OCI-LY3 (cell line): ENCODE measurements at regions not wholly inside any gene's neighbourhood (a gene's known extent, or its start where the extent isn't known, plus 50 kb on each side); places are given as distances from the start of the nearest gene placed in this dataset.

Source experiments
- H2AFZ ChIP-seq: fragments of 200-600, 300-600 bp; shearing (Covaris generic); 2 replicates; pipeline ENCODE4 v1.6.0; 2014; ENCODE audit warnings: antibody characterized with exemption, low read depth, low read length
- H3K27ac ChIP-seq: fragments of 200-600, 300-600 bp; sonication (generic); 2 replicates; pipeline ENCODE4 v1.5.1; 2014; ENCODE audit warnings: mild to moderate bottlenecking, low read length, moderate library complexity, mixed read lengths
- H3K27me3 ChIP-seq: fragments of 200-600, 300-600 bp; sonication (generic); 2 replicates; pipeline ENCODE4 v1.6.1; 2014; ENCODE audit warnings: low read depth, low read length, mixed read lengths
- H3K36me3 ChIP-seq: fragments of 200-600, 300-600 bp; sonication (generic); replicated peaks from 2 replicates; pipeline ENCODE3; 2014; ENCODE audit warnings: low read depth, low read length, mixed read lengths
- H3K4me1 ChIP-seq: fragments of 300-600, 200-600 bp; sonication (generic); 2 replicates; pipeline ENCODE4 v1.6.1; 2014; ENCODE audit warnings: low read length, mixed read lengths
- H3K4me2 ChIP-seq: fragments of 200-600, 300-600 bp; sonication (generic); 2 replicates; pipeline ENCODE4 v1.6.1; 2014; ENCODE audit warnings: low read length, mixed read lengths
- H3K4me3 ChIP-seq: fragments of 300-600, 200-600 bp; sonication (generic); 2 replicates; pipeline ENCODE4 v1.5.1; 2014; ENCODE audit warnings: antibody characterized with exemption, mild to moderate bottlenecking, low read length, moderate library complexity
- H3K79me2 ChIP-seq: fragments of 300-600, 200-600 bp; shearing (Covaris generic); 2 replicates; pipeline ENCODE4 v1.6.1; 2014; ENCODE audit warnings: mild to moderate bottlenecking, low read length, mixed read lengths
- H3K9ac ChIP-seq: fragments of 300-600, 200-600 bp; shearing (Covaris generic); 2 replicates; pipeline ENCODE4 v1.6.0; 2014; ENCODE audit warnings: mild to moderate bottlenecking, low read length, moderate library complexity
- H3K9me3 ChIP-seq: fragments of 200-600, 300-600 bp; shearing (Covaris generic); 2 replicates; pipeline ENCODE4 v1.6.1; 2014; ENCODE audit warnings: low read length, mixed read lengths; ENCODE audit not compliant: insufficient read depth
- H4K20me1 ChIP-seq: fragments of 200-600, 300-600 bp; sonication (generic); 2 replicates; pipeline ENCODE4 v1.6.1; 2016; ENCODE audit warnings: low read length, mixed read lengths; ENCODE audit not compliant: insufficient read depth
- CTCF ChIP-seq: fragments of 200-600, 300-600 bp; sonication (generic); IDR thresholded peaks from 2 replicates; pipeline ENCODE4 v1.5.1; 2014; ENCODE audit warnings: antibody characterized with exemption, low read length, low read depth
- EZH2phosphoT487 ChIP-seq: fragments of 200-600 bp; shearing (Covaris generic); IDR thresholded peaks from 2 replicates; pipeline ENCODE4 v1.6.1; 2018; ENCODE audit warnings: antibody characterized with exemption, mixed run types, low read depth

DNA sequence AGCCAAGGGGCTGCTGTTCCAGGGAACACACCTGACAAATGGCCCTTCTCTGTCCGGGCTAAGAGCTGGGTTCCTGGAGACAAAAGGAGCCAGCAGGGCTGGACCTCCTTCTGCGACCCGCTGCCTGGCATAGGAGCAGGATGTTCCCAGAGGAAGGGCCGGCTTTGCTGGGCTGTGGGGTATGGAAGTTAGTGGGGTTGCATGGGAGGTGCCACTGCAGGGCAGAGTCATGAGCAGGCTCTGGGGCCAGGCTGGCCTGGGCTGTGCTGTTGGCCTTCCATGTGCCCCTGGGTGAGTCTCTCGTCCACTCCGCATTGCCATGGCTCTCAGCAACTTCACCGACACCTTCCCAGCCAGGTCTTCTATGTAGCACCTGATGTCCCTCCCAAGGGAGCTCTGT lies 507.6 kb downstream of the PTPRU start:
- Histone ChIP-seq H3K4me1 (no peaks in the 10 kb centered on the region), H3K4me2 (no peak overlapping the region), H3K27me3 (no peaks in the 10 kb centered on the region), H4K20me1 (no peaks in the 10 kb centered on the region), H3K36me3 (no peaks in the 10 kb centered on the region), H3K9me3 (no peaks in the 10 kb centered on the region), H3K27ac (no peak overlapping the region), H3K9ac (no peak overlapping the region), H2AFZ (no peak overlapping the region), H3K79me2 (no peaks in the 10 kb centered on the region), H3K4me3 (no peak overlapping the region)
- TF ChIP-seq EZH2phosphoT487 (no peak), CTCF (no peak)

DNA sequence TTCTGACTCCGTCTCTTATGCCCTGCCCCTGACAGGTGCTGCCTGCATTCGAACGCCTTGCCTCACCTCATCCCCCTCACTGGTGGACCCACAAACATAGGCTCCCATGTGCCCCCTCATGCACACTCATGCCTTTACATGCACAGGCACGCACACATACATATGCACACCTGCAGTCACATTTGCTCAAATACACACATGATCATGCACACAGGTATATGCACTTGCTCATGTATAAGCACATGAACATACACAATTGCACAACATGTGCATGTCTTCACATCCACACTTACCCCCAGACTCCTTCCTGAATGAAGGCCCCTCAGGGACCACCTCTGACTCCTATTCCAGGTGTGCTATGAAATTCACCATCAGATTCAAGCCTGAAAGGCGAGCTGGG lies 506.9 kb downstream of the PTPRU start:
- no peak overlapping the region for H3K27ac ChIP-seq
- H3K27me3 ChIP-seq = no peaks in the 10 kb centered on the region
- no peaks in the 10 kb centered on the region for H4K20me1 ChIP-seq
- no peaks in the 10 kb centered on the region for H3K36me3 ChIP-seq
- TF ChIP-seq CTCF = no peak
- no peak for TF ChIP-seq EZH2phosphoT487
- H3K4me2 ChIP-seq = no peak overlapping the region
- no peaks in the 10 kb centered on the region for H3K4me1 ChIP-seq
- no peak overlapping the region for H3K4me3 ChIP-seq
- no peaks in the 10 kb centered on the region for H3K79me2 ChIP-seq
- no peaks in the 10 kb centered on the region for H3K9me3 ChIP-seq
- no peak overlapping the region for H2AFZ ChIP-seq
- H3K9ac ChIP-seq = no peak overlapping the region

DNA sequence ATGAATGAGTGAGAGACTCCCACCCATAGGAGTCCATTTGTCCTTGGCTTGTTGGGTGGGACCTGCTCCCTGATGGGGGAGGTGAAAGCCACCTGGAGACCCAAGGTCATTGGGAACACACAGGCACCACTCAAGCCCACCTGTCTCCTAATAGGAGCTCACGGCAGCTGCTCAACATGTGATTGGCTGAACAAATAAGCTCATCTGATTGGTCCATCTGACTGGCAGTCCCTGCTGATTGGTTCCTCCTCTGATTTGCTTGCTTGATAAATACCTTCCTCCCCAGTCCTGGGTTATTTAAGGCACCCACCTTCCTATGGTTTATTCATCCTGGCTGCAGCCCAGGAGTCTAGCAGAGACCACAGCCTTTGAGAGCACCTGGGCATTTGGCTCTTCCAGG lies 502.9 kb downstream of the PTPRU start:
- H3K36me3 ChIP-seq = no peaks in the 10 kb centered on the region
- H3K27ac ChIP-seq = no peak overlapping the region
- no peak for TF ChIP-seq EZH2phosphoT487
- no peak overlapping the region for H3K4me3 ChIP-seq
- H3K4me2 ChIP-seq = no peak overlapping the region
- H3K27me3 ChIP-seq = no peaks in the 10 kb centered on the region; the same call in 1 of the 2 replicates
- no peaks in the 10 kb centered on the region for H3K4me1 ChIP-seq
- H2AFZ ChIP-seq = no peak overlapping the region
- H3K79me2 ChIP-seq = no peaks in the 10 kb centered on the region
- no peaks in the 10 kb centered on the region for H3K9me3 ChIP-seq
- no peak overlapping the region for H3K9ac ChIP-seq
- no peaks in the 10 kb centered on the region for H4K20me1 ChIP-seq

GRCh38 chr1:29736582-29737188 lies 500.4 kb downstream of the PTPRU start:
- Histone ChIP-seq H3K4me1 (no peaks in the 10 kb centered on the region), H2AFZ (no peak overlapping the region), H4K20me1 (no peaks in the 10 kb centered on the region), H3K4me3 (no peak overlapping the region), H3K9ac (no peak overlapping the region), H3K9me3 (no peaks in the 10 kb centered on the region), H3K27ac (no peak overlapping the region), H3K79me2 (no peaks in the 10 kb centered on the region), H3K27me3 (no peaks in the 10 kb centered on the region; the same call in 1 of the 2 replicates), H3K4me2 (no peak overlapping the region), H3K36me3 (no peaks in the 10 kb centered on the region)
- TF ChIP-seq CTCF = no peak
- TF ChIP-seq EZH2phosphoT487 = no peak

DNA sequence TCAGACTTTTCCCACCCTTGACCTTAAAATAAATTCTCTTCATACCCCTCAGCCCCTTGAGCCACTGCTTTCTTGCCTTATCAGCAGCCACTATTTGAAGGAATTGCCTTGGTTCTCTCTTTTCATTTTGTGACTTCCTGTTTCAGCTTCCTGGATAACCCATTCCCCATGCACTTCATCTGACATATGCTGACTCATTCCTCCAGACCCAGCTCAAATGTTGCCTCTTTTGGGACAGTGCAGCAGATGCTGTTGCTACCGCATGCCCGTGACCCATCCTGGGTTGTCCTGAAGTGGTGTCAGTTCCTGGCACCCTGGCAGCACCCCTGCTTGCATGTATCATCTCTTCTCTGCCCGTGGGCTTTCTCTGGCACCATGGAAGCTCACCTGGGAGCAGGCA lies 496.1 kb downstream of the PTPRU start:
- Histone ChIP-seq H4K20me1 (no peaks in the 10 kb centered on the region), H3K27me3 (no peaks in the 10 kb centered on the region; the same call in 1 of the 2 replicates), H2AFZ (no peak overlapping the region), H3K4me3 (no peak overlapping the region), H3K79me2 (no peaks in the 10 kb centered on the region), H3K36me3 (no peaks in the 10 kb centered on the region), H3K4me2 (no peak overlapping the region), H3K4me1 (no peaks in the 10 kb centered on the region), H3K9me3 (no peaks in the 10 kb centered on the region), H3K9ac (no peak overlapping the region), H3K27ac (no peak overlapping the region)
- TF ChIP-seq EZH2phosphoT487 (no peak), CTCF (no peak)
